ENCODE measurements at regions not wholly inside any gene's neighbourhood (a gene's known extent, or its start where the extent isn't known, plus 50 kb on each side); places are given as distances from the start of the nearest gene placed in this dataset.

- no peak for TF ChIP-seq POLR2A (IDR thresholded peaks at IDR 0.05)
- no peak for TF ChIP-seq CTCF (IDR thresholded peaks at IDR 0.05)
- TF ChIP-seq EP300 (IDR thresholded peaks at IDR 0.05) = no peak
Measured at GRCh38 chr7:93751421-93751820, 139.1 kb downstream of the TFPI2 start.

Data from ovary (tissue), 3 donors.